BE2C (cell line): ENCODE measurements at regions not wholly inside any gene's neighbourhood (a gene's known extent, or its start where the extent isn't known, plus 50 kb on each side); places are given as distances from the start of the nearest gene placed in this dataset.
"Not testable (repeated sequence)": the region's sequence is repeated elsewhere in the genome, so short reads cannot be mapped to it uniquely, and the experiment has no call there.

Experiments used
- DNase-seq: peaks from one replicate; pipeline ENCODE4 v3.0.0-alpha.2; 2020
- H3K27me3 ChIP-seq: fragments of 250-450 bp; sonication (Bioruptor Pico); 2 replicates; pipeline ENCODE4 v1.5.1; 2020; ENCODE audit warnings: mild to moderate bottlenecking
- H3K36me3 ChIP-seq: fragments of 250-450 bp; sonication (Bioruptor Pico); 2 replicates; pipeline ENCODE4 v1.5.1; 2020; ENCODE audit warnings: mild to moderate bottlenecking
- H3K4me1 ChIP-seq: fragments of 250-450 bp; sonication (Bioruptor Pico); 2 replicates; pipeline ENCODE4 v1.5.1; 2020
- H3K4me3 ChIP-seq: 2 replicates; pipeline ENCODE4 v1.5.1; 2011; ENCODE audit warnings: low read depth, low read length
- H3K9me3 ChIP-seq: fragments of 250-450 bp; sonication (Bioruptor Pico); 2 replicates; pipeline ENCODE4 v1.5.1; 2020
- CTCF ChIP-seq: IDR thresholded peaks from 2 replicates; pipeline ENCODE4 v1.5.1; 2012; ENCODE audit warnings: mild to moderate bottlenecking, low read depth, low read length

- Histone ChIP-seq H3K36me3 (no peaks in the 10 kb centered on the region), H3K27me3 (no peaks in the 10 kb centered on the region), H3K9me3 (no peaks in the 10 kb centered on the region), H3K4me3 (no peak overlapping the region), H3K4me1 (no peaks in the 10 kb centered on the region)
- no peak for TF ChIP-seq CTCF
- DNase-seq: no peak
These were observed 325.9 kb upstream of the SLC39A10 start for GRCh38 chr2:195331129-195331528.

- H3K36me3 ChIP-seq: no peaks in the 10 kb centered on the region
- H3K9me3 ChIP-seq: no peaks in the 10 kb centered on the region
- no peak for DNase-seq
- no peaks in the 10 kb centered on the region for H3K27me3 ChIP-seq
- TF ChIP-seq CTCF: no peak
- H3K4me1 ChIP-seq: no peaks in the 10 kb centered on the region
- no peak overlapping the region for H3K4me3 ChIP-seq
These were observed 326.5 kb upstream of the SLC39A10 start for GRCh38 chr2:195330513-195330956.

- H3K4me3 ChIP-seq, H3K9me3 ChIP-seq, DNase-seq, H3K36me3 ChIP-seq, H3K27me3 ChIP-seq, H3K4me1 ChIP-seq: not testable (repeated sequence)
These were observed 327.2 kb upstream of the SLC39A10 start for GRCh38 chr2:195329784-195330183.

- peaks cover 6% of the 10 kb centered on the region for H3K4me1 ChIP-seq
- no peaks in the 10 kb centered on the region for H3K36me3 ChIP-seq
- no peak for DNase-seq
- no peak overlapping the region for H3K4me3 ChIP-seq
- H3K9me3 ChIP-seq: no peaks in the 10 kb centered on the region
- TF ChIP-seq CTCF: no peak
- no peaks in the 10 kb centered on the region for H3K27me3 ChIP-seq
These were observed 330.5 kb upstream of the SLC39A10 start for GRCh38 chr2:195326537-195326936.

GRCh38 chr2:195322324-195322723 is 334.7 kb upstream of the SLC39A10 start:
- TF ChIP-seq CTCF: no peak
- peak; percentile 84 for DNase-seq
- H3K4me1 ChIP-seq: peaks cover 23% of the 10 kb centered on the region
- H3K36me3 ChIP-seq: no peaks in the 10 kb centered on the region
- no peaks in the 10 kb centered on the region for H3K9me3 ChIP-seq
- H3K4me3 ChIP-seq: no peak overlapping the region
- no peaks in the 10 kb centered on the region for H3K27me3 ChIP-seq

GRCh38 chr2:195320413-195320973 is 336.5 kb upstream of the SLC39A10 start:
- Histone ChIP-seq H3K4me3 (no peak overlapping the region), H3K4me1 (peaks cover 24% of the 10 kb centered on the region), H3K27me3 (no peaks in the 10 kb centered on the region), H3K36me3 (no peaks in the 10 kb centered on the region), H3K9me3 (no peaks in the 10 kb centered on the region)
- no peak for DNase-seq
- TF ChIP-seq CTCF: no peak
